Endodermal cell (in vitro differentiated cells): ENCODE measurements at regions not wholly inside any gene's neighbourhood (a gene's known extent, or its start where the extent isn't known, plus 50 kb on each side); places are given as distances from the start of the nearest gene placed in this dataset.

Source experiments
- DNase-seq: peaks from one replicate; pipeline ENCODE4 v3.0.0-alpha.2; 2017
- H3K27ac ChIP-seq: 2 replicates; pipeline ENCODE4 v1.5.1; 2013; ENCODE audit warnings: mild to moderate bottlenecking, low read depth, low read length, moderate library complexity
- H3K27me3 ChIP-seq: 2 replicates; pipeline ENCODE4 v1.6.1; 2013; ENCODE audit warnings: mild to moderate bottlenecking, low read length, moderate library complexity; ENCODE audit not compliant: insufficient read depth, control insufficient read depth, poor library complexity, severe bottlenecking
- H3K36me3 ChIP-seq: 2 replicates; pipeline ENCODE4 v1.7.0; 2013; ENCODE audit warnings: mild to moderate bottlenecking, low read length, moderate library complexity; ENCODE audit not compliant: control insufficient read depth, insufficient read depth
- H3K4me1 ChIP-seq: one replicate; pipeline ENCODE4 v1.7.0; 2013; ENCODE audit warnings: low read length; ENCODE audit not compliant: control insufficient read depth, insufficient read depth
- H3K4me3 ChIP-seq: 2 replicates; pipeline ENCODE4 v1.5.1; 2013; ENCODE audit warnings: mild to moderate bottlenecking, low read length, moderate library complexity
- H3K9ac ChIP-seq: 2 replicates; pipeline ENCODE4 v1.6.1; 2013; ENCODE audit warnings: mild to moderate bottlenecking, low read length, moderate library complexity; ENCODE audit not compliant: poor library complexity, severe bottlenecking; ENCODE audit errors: extremely low read depth
- H3K9me3 ChIP-seq: 2 replicates; pipeline ENCODE4 v1.6.1; 2013; ENCODE audit warnings: mild to moderate bottlenecking, low read length, moderate library complexity; ENCODE audit not compliant: control insufficient read depth
- H3K27ac Mint-ChIP-seq: 2 replicates; pipeline ENCODE4 v1.8.0; 2020; ENCODE audit warnings: mixed read lengths
- H3K27me3 Mint-ChIP-seq: 2 replicates; pipeline ENCODE4 v1.8.0; 2021; ENCODE audit warnings: mild to moderate bottlenecking, mixed read lengths; ENCODE audit not compliant: insufficient read depth
- H3K36me3 Mint-ChIP-seq: 2 replicates; pipeline ENCODE4 v1.8.0; 2020; ENCODE audit warnings: low read depth, mixed read lengths
- H3K4me1 Mint-ChIP-seq: 2 replicates; pipeline ENCODE4 v1.8.0; 2020; ENCODE audit warnings: mixed read lengths
- H3K4me3 Mint-ChIP-seq: 2 replicates; pipeline ENCODE4 v1.8.0; 2020; ENCODE audit warnings: mild to moderate bottlenecking, moderate library complexity, mixed read lengths
- H3K9me3 Mint-ChIP-seq: 2 replicates; pipeline ENCODE4 v1.8.0; 2020; ENCODE audit warnings: mild to moderate bottlenecking, mixed read lengths
- CTCF ChIP-seq: fragments of 200-600 bp; sonication (generic); conservative IDR thresholded peaks from 2 replicates; pipeline ENCODE4 v1.5.0; 2021; ENCODE audit warnings: antibody characterized with exemption, mild to moderate bottlenecking
- WGBS, 2 experiments: methylation state at CpG; one replicate each; pipeline versions ENCODE4 v1.1.5 to v1.1.7; 2013; ENCODE audit warnings: missing lambda C conversion rate in 2 of 2, mixed read lengths in 1 of 2; ENCODE audit not compliant: insufficient coverage in 1 of 2, insufficient read length in 1 of 2; 5-methylcytosine and 5-hydroxymethylcytosine counted together

GRCh38 chr21:35399002-35399530, 350.0 kb upstream of the RUNX1 start:
- no peak overlapping the region for H3K4me3 Mint-ChIP-seq
- H3K27me3 ChIP-seq = no peaks in the 10 kb centered on the region
- no peak for DNase-seq
- H3K9me3 Mint-ChIP-seq = no peaks in the 10 kb centered on the region
- 85 to 92% methylated on average over 2 to 7 of the region's 7 CpGs for WGBS, 2 experiments
- H3K4me1 ChIP-seq = no peaks in the 10 kb centered on the region
- H3K9ac ChIP-seq = no peak overlapping the region
- H3K9me3 ChIP-seq = no peaks in the 10 kb centered on the region
- H3K27ac Mint-ChIP-seq = no peak overlapping the region
- no peak overlapping the region for H3K4me3 ChIP-seq
- H3K27ac ChIP-seq = no peak overlapping the region
- no peaks in the 10 kb centered on the region for H3K36me3 Mint-ChIP-seq
- no peaks in the 10 kb centered on the region for H3K36me3 ChIP-seq
- H3K4me1 Mint-ChIP-seq = peaks cover 11% of the 10 kb centered on the region
- H3K27me3 Mint-ChIP-seq = peaks cover 3% of the 10 kb centered on the region
- TF ChIP-seq CTCF = no peak

GRCh38 chr21:35398346-35398982, 349.4 kb upstream of the RUNX1 start:
- Histone ChIP-seq H3K9ac (no peak overlapping the region), H3K4me3 (no peak overlapping the region), H3K27me3 (no peaks in the 10 kb centered on the region), H3K9me3 (no peaks in the 10 kb centered on the region), H3K27ac (no peak overlapping the region), H3K36me3 (no peaks in the 10 kb centered on the region), H3K4me1 (no peaks in the 10 kb centered on the region)
- no peak for DNase-seq
- H3K36me3 Mint-ChIP-seq = no peaks in the 10 kb centered on the region
- TF ChIP-seq CTCF = no peak
- H3K4me1 Mint-ChIP-seq = peaks cover 11% of the 10 kb centered on the region
- peaks cover 3% of the 10 kb centered on the region for H3K27me3 Mint-ChIP-seq
- H3K4me3 Mint-ChIP-seq = no peak overlapping the region
- H3K9me3 Mint-ChIP-seq = no peaks in the 10 kb centered on the region
- H3K27ac Mint-ChIP-seq = no peak overlapping the region

- Histone ChIP-seq H3K9ac (no peak overlapping the region), H3K4me3 (no peak overlapping the region), H3K36me3 (no peaks in the 10 kb centered on the region), H3K9me3 (no peaks in the 10 kb centered on the region), H3K27me3 (no peaks in the 10 kb centered on the region), H3K27ac (no peak overlapping the region), H3K4me1 (no peaks in the 10 kb centered on the region)
- 96 to 100% methylated on average over 1 to 3 of the region's 3 CpGs for WGBS, 2 experiments
- TF ChIP-seq CTCF = no peak
- Mint-ChIP-seq H3K27me3 (peaks cover 3% of the 10 kb centered on the region), H3K27ac (no peak overlapping the region), H3K4me1 (peaks cover 11% of the 10 kb centered on the region), H3K36me3 (no peaks in the 10 kb centered on the region), H3K9me3 (no peaks in the 10 kb centered on the region), H3K4me3 (no peak overlapping the region)
- DNase-seq = no peak
Observed at GRCh38 chr21:35397781-35398180, 348.7 kb upstream of the RUNX1 start.
